GM12864 (cell line): ENCODE measurements at regions not wholly inside any gene's neighbourhood (a gene's known extent, or its start where the extent isn't known, plus 50 kb on each side); places are given as distances from the start of the nearest gene placed in this dataset.

ENCODE experiments used
- DNase-seq: peaks from one replicate; pipeline ENCODE4 v3.0.0-alpha.2; 2011; ENCODE audit warnings: low read depth
- H3K4me3 ChIP-seq: 2 replicates; pipeline ENCODE4 v1.5.1; 2011; ENCODE audit warnings: mild to moderate bottlenecking, low read depth, low read length, control low read depth
- TF ChIP-seq, protein P1 (sequence below): IDR thresholded peaks from 2 replicates; pipeline ENCODE4 v1.5.1; 2011; ENCODE audit warnings: low read depth, mild to moderate bottlenecking, moderate library complexity, low read length, control low read depth, inconsistent platforms; ENCODE audit errors: missing control alignments

DNA sequence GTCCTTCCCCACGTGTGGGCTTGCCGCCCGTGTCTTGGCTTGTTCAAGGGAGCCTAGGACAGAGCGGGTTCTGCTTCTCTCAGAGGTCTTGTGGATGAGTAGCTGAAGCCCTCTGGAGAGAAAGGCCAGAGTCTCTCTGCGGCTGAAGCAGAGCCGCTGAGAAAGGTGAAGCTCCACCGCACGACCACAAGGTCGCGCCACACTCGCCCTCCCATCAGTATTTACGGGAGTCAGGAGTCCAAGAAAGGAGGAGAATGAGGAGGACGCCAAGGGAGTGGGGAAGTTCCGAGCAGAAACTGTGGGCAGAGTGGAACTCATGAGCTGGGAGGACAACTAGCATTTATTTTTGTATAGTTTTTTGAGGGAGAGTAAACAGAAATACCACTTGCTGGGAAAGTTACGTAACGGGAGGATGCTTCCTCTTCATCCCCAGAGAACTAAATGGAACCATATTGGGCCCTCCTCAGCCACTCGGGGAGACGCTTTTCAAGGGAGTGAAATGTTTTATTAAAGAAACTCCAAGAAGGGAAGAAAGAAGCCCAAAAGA, 51.6 kb upstream of the HAO2 start:
- TF ChIP-seq, protein P1, sequence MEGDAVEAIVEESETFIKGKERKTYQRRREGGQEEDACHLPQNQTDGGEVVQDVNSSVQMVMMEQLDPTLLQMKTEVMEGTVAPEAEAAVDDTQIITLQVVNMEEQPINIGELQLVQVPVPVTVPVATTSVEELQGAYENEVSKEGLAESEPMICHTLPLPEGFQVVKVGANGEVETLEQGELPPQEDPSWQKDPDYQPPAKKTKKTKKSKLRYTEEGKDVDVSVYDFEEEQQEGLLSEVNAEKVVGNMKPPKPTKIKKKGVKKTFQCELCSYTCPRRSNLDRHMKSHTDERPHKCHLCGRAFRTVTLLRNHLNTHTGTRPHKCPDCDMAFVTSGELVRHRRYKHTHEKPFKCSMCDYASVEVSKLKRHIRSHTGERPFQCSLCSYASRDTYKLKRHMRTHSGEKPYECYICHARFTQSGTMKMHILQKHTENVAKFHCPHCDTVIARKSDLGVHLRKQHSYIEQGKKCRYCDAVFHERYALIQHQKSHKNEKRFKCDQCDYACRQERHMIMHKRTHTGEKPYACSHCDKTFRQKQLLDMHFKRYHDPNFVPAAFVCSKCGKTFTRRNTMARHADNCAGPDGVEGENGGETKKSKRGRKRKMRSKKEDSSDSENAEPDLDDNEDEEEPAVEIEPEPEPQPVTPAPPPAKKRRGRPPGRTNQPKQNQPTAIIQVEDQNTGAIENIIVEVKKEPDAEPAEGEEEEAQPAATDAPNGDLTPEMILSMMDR = no peak
- DNase-seq = no peak

DNA sequence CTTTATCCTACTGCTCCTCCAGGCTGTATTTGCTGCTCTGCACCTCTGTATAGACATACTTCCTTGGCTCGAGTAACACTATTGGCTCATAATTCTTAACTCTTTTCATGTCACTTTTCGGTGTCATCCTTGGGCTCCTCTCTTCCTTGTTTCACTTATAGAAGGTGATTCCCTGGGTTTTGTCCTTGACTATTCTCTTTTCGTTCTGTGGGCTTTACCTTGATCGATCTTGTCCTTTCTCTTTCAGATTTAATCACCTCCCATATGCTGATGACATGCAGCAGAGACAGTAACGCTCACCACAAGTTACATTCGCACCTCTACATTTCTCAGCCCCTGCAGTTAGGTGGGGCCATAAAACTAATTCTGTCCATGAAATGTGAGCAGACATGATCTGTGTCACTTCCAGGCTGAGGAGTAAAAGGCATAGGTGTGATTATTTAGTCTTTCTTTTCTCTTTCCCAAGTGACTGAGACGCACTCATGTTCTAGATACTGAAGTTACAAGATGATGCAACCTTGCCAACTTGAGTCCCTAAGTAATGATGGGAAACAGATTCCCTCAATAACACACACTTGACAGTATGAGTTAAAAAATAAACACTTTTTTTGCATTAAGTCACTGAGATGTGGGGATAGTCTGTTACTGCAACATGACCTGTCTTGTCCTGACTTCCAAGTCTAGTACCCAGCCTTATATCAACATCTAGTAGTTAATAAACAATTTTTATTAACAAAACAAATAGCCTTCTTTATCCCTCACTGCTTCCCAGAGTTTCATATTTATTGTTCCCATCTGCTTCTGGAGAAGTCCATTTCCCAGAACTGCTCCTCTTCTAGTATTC, 49.9 kb upstream of the HAO2 start:
- TF ChIP-seq, protein P1 = no peak
- no peak overlapping the region; the same call in 1 of the 2 replicates for H3K4me3 ChIP-seq
- peak; percentile 25 for DNase-seq

More for the DNA sequence above, 51.6 kb upstream of the HAO2 start:
- H3K4me3 ChIP-seq = no peak overlapping the region
